ENCODE measurements at regions not wholly inside any gene's neighbourhood (a gene's known extent, or its start where the extent isn't known, plus 50 kb on each side); places are given as distances from the start of the nearest gene placed in this dataset.

DNA sequence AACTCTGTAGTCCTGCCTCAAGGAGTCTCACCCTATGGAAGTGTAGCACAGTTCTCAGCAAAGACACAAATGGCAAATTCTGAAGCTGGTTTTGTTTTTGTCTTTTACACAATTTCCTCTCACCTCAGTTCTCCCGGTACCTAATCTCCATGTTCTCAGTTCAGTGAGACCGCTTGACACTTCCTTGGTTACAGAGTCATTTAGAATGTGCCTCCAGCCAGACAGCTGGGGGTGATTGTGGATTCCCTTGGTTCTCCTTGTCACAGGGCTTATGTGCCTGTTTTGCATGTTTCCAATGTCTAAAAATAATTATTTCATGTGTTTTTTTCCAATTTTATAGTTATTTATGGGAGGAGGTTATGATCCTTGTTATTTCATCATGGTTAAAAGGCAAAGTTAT is 379.5 kb upstream of the MAP2 start:
- Mint-ChIP-seq H3K27ac (ENCODE audit: unreplicated experiment) (no peak overlapping the region), H3K4me3 (ENCODE audit: unreplicated experiment) (no peak overlapping the region), H3K4me1 (ENCODE audit: low read depth, unreplicated experiment) (no peaks in the 10 kb centered on the region), H3K9me3 (ENCODE audit: unreplicated experiment) (no peaks in the 10 kb centered on the region), H3K27me3 (ENCODE audit: unreplicated experiment) (no peaks in the 10 kb centered on the region), H3K36me3 (ENCODE audit: unreplicated experiment) (no peaks in the 10 kb centered on the region)
- DNase-seq, result no peak
- TF ChIP-seq, protein P1, sequence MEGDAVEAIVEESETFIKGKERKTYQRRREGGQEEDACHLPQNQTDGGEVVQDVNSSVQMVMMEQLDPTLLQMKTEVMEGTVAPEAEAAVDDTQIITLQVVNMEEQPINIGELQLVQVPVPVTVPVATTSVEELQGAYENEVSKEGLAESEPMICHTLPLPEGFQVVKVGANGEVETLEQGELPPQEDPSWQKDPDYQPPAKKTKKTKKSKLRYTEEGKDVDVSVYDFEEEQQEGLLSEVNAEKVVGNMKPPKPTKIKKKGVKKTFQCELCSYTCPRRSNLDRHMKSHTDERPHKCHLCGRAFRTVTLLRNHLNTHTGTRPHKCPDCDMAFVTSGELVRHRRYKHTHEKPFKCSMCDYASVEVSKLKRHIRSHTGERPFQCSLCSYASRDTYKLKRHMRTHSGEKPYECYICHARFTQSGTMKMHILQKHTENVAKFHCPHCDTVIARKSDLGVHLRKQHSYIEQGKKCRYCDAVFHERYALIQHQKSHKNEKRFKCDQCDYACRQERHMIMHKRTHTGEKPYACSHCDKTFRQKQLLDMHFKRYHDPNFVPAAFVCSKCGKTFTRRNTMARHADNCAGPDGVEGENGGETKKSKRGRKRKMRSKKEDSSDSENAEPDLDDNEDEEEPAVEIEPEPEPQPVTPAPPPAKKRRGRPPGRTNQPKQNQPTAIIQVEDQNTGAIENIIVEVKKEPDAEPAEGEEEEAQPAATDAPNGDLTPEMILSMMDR (IDR thresholded peaks at IDR 0.05; ENCODE audit: partially characterized antibody, unreplicated experiment), result no peak

DNA sequence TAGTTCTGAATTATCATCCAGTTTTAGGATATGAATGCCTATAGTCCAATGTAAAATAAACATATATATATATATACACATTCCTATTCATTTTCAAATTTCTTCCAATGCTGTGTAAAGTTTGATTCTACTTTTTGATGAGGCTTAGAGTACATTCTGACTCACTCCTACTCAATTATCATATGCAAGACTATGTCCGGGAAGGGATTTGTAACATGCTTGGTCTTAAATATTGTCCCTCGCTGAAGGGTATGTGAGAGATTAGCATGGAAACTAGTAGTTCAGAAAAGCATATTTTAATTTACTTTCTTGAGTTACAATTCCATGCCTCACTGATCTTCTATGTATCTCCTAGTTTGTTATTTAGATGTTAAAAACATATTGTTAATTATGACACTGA is 377.7 kb upstream of the MAP2 start:
- H3K9me3 Mint-ChIP-seq (ENCODE audit: unreplicated experiment), result no peaks in the 10 kb centered on the region
- DNase-seq, result no peak
- H3K27ac Mint-ChIP-seq (ENCODE audit: unreplicated experiment), result no peak overlapping the region
- H3K4me1 Mint-ChIP-seq (ENCODE audit: low read depth, unreplicated experiment), result no peaks in the 10 kb centered on the region
- TF ChIP-seq, protein P1 (IDR thresholded peaks at IDR 0.05; ENCODE audit: partially characterized antibody, unreplicated experiment), result no peak
- no peaks in the 10 kb centered on the region for H3K36me3 Mint-ChIP-seq (ENCODE audit: unreplicated experiment)
- no peak overlapping the region for H3K4me3 Mint-ChIP-seq (ENCODE audit: unreplicated experiment)
- no peaks in the 10 kb centered on the region for H3K27me3 Mint-ChIP-seq (ENCODE audit: unreplicated experiment)

DNA sequence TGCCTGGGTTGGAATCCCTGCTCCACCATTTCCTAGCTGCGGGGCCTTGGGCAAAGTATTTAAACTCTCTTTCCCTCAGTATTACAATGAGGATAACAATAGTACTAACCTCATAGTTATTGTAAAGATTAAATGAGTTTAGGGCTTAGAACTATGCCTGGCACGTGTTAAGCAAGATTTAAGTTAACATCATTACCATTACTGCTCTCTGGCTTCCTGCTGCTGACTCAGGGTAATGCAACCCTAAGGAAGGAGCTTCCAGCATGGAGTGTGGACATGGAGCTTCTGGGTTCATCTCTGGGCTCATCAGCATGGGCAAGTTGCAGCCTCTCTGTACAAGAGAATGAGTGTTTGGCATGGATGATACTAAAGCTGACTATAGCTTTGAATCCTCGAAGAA is 374.2 kb upstream of the MAP2 start:
- Mint-ChIP-seq H3K27ac (ENCODE audit: unreplicated experiment) (no peak overlapping the region), H3K9me3 (ENCODE audit: unreplicated experiment) (no peaks in the 10 kb centered on the region), H3K27me3 (ENCODE audit: unreplicated experiment) (peaks cover 4% of the 10 kb centered on the region), H3K4me3 (ENCODE audit: unreplicated experiment) (no peak overlapping the region), H3K4me1 (ENCODE audit: low read depth, unreplicated experiment) (no peaks in the 10 kb centered on the region), H3K36me3 (ENCODE audit: unreplicated experiment) (no peaks in the 10 kb centered on the region)
- TF ChIP-seq, protein P1 (IDR thresholded peaks at IDR 0.05; ENCODE audit: partially characterized antibody, unreplicated experiment), result no peak
- DNase-seq, result no peak

DNA sequence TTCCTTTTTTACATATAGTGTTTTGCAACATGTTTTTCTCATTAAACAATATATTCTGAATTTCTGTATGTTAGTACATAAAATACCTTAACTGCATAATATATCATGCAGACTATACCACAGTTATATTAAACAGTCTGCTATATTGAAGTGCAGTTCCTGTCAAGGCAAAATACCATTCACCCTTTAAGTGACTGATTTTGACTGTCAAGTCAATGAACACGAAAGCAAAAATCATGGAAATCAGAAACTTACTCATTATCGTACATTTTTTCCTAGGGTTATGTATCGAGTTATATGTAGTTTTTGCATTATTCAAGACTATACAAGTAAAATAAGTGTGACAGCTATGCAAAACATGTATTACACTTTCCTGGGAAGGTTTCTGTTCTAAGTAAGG is 361.6 kb upstream of the MAP2 start:
- Mint-ChIP-seq H3K4me1 (ENCODE audit: low read depth, unreplicated experiment) (peaks cover 11% of the 10 kb centered on the region), H3K36me3 (ENCODE audit: unreplicated experiment) (peaks cover 4% of the 10 kb centered on the region), H3K27ac (ENCODE audit: unreplicated experiment) (no peak overlapping the region), H3K4me3 (ENCODE audit: unreplicated experiment) (no peak overlapping the region), H3K27me3 (ENCODE audit: unreplicated experiment) (no peaks in the 10 kb centered on the region), H3K9me3 (ENCODE audit: unreplicated experiment) (peaks cover 5% of the 10 kb centered on the region)
- TF ChIP-seq, protein P1 (IDR thresholded peaks at IDR 0.05; ENCODE audit: partially characterized antibody, unreplicated experiment), result no peak
- DNase-seq, result no peak

DNA sequence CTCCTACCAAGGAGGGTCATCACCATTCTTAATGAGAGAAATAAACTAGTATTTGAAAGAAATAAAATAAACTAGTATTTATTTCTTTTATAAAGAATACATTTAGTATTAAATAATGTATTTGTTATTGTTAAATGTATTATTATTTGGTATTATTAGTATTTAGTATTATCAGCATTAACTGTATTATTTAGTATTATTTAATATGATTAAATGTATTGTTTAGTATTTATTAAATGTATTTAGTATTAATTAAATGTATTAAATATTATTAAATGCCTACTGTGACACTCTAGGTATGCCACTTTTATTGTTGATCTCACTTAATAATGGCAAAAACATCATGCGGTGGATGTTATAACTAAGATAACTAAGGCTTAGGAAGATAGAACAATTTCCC is 353.6 kb upstream of the MAP2 start:
- H3K9me3 Mint-ChIP-seq (ENCODE audit: unreplicated experiment), result peaks cover 1% of the 10 kb centered on the region
- H3K27ac Mint-ChIP-seq (ENCODE audit: unreplicated experiment), result no peak overlapping the region
- TF ChIP-seq, protein P1 (IDR thresholded peaks at IDR 0.05; ENCODE audit: partially characterized antibody, unreplicated experiment), result no peak
- H3K36me3 Mint-ChIP-seq (ENCODE audit: unreplicated experiment), result no peaks in the 10 kb centered on the region
- H3K27me3 Mint-ChIP-seq (ENCODE audit: unreplicated experiment), result peaks cover 2% of the 10 kb centered on the region
- no peaks in the 10 kb centered on the region for H3K4me1 Mint-ChIP-seq (ENCODE audit: low read depth, unreplicated experiment)
- DNase-seq, result no peak
- no peak overlapping the region for H3K4me3 Mint-ChIP-seq (ENCODE audit: unreplicated experiment)
